HG03354 (cell line): ENCODE measurements at regions not wholly inside any gene's neighbourhood (a gene's known extent, or its start where the extent isn't known, plus 50 kb on each side); places are given as distances from the start of the nearest gene placed in this dataset.
"Not testable (repeated sequence)": the region's sequence is repeated elsewhere in the genome, so short reads cannot be mapped to it uniquely, and the experiment has no call there.

Source experiments
- ATAC-seq: cut with Tn5 transposase; IDR thresholded peaks from one replicate; pipeline ENCODE4 v1.9.1; 2021; ENCODE audit warnings: mild to moderate bottlenecking; ENCODE audit not compliant: unreplicated experiment, poor library complexity, severe bottlenecking

GRCh38 chr12:116687888-116688287, 50.0 kb downstream of the SPRING1 start:
- peak; percentile 80 for ATAC-seq

GRCh38 chr12:116684891-116685290, 53.0 kb downstream of the SPRING1 start:
- ATAC-seq = no peak

GRCh38 chr12:116677202-116677661, 60.6 kb downstream of the SPRING1 start:
- no peak for ATAC-seq

DNA sequence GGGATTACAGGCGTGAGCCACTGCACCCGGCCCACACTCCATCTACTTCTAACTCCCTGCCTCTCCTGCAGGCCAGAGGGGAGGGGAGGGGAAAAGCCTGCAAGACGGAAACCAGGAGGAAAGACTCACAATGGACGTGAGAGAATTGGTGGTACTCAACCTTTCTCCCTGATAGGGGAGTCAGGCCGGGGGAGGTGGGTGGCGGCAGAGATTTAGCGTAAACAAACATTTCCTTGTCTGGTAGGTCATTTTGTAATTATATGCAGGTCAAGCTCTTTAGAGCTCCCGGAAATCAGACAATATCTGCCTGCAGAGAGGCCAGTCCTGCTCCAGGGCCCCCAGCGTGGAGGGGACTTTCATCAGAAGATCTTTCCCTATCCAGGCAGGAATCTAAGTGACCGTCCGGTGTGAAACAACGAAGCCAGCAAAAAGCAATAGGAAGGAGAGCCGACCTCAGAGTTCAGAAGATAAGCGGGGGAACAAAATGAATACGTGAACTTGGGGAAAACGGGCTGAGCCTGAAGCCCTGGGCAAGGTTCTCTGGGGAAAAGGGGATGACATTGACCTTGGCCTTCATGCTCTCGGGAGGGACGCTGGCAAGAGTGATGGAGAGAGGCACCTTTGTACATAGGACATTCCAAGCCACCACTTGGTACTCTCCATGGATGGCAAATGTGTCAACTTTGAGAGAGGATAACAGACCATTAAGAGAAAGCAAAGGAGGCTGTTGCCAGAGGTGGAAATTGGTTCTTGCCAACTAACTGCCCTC, 62.3 kb downstream of the SPRING1 start:
- ATAC-seq = no peak

- ATAC-seq = no peak
Measured at GRCh38 chr12:116674643-116675183, 63.2 kb downstream of the SPRING1 start.

- peak; percentile 17 for ATAC-seq
Measured at GRCh38 chr12:116673681-116674111, 64.2 kb downstream of the SPRING1 start.

DNA sequence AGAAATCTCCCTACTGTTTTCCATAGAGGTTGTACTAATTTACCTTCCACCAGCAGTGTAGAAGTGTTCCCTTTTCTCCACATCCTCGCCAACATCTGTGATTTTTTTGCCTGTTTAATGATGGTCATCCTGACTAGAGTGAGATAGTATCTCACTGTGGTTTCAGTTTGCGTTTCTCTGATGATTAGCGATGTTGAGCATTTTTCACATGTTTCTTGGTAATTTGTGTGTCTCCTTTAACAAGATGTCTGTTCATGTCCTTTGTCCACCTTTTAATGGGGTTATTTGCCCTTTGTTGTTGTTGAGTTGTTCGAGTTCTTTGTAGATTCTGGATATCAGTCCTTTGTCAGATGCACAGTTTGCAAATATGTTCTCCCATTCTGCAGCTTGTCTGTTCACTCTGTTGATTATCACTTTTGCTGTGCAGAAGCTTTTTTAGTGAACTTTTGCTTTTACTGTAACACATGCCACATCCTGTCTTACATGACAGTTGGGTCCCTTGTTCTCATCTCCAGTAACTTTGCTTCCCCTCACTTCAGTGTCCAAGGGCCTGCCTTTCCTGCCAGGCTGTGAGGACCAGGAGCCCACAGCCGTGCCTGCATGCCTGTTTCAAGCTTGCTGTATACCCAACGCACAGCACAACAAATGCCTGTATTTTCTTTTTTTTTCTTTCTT, 64.9 kb downstream of the SPRING1 start:
- ATAC-seq = peak; percentile 69

GRCh38 chr12:116672010-116672409, 65.9 kb downstream of the SPRING1 start:
- ATAC-seq = no peak

DNA sequence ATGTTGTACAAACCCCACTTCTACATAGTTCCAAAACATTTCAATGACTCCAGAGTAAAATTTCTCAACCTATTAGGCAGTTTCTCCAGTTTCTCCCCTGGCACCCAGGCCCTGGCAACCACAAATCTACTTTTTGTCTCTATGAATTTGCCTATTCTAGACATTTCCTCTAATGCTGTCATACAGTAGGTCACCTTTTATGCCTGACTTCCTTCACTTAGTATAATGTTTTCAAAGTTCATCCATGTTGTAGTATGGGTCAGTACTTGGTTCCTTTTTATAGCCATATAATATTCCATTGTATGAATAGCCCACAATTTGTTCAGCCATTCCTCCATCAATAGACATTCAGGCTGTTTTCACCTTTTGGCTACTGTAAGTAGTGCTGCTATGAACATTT, 67.0 kb downstream of the SPRING1 start:
- ATAC-seq = no peak

GRCh38 chr12:116667752-116668151, 70.1 kb downstream of the SPRING1 start:
- ATAC-seq = no peak

GRCh38 chr12:116666829-116667228, 71.0 kb downstream of the SPRING1 start:
- ATAC-seq = not testable (repeated sequence)

- ATAC-seq = no peak
Measured at GRCh38 chr12:116666305-116666673, 71.6 kb downstream of the SPRING1 start.

- no peak for ATAC-seq
Measured at GRCh38 chr12:116665666-116666304, 72.1 kb downstream of the SPRING1 start.

DNA sequence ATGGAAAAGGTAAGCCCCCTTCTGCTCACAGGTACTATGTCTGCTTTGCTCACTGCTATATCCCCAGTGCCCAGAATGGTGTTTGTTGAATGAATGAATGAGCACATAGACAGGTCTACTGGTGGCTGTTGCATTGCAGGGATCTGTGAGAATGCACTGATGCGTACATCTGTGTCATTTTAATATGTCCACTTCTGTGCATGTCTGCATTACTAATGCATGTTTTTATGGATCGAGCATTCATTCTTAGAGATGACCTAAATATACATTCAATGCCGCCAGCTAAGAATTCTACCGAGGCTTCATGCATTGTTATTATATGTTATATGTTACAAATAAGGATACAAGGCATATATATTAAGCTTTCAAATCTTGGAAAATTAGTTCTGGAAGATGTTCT, 73.8 kb downstream of the SPRING1 start:
- ATAC-seq = no peak

DNA sequence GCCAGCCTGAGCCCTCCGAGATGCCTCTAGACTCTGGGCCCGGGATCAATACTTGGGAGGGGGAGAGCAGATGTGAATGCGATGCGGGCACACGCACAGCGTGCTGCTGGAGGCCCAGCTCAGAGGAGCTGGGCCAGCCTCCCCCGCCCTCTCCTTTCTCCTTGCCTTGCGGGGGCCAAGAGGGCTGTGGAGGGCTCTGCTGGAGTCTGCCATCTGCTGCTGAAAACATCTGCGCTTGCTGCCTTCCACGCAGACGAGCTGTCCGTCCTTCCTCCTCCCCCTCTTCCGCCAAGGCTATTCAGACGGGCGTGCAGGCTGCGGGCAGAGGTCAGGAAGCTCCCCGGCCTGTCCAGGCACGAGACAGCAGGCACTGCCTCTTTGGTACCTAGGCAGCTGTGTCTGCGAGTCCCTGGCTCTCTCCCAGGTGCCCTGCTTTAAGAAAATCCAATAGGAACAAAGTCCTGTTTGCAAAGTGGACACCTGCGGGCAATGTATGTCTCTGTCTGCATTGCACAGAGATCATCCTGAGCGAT, 75.2 kb downstream of the SPRING1 start:
- ATAC-seq = no peak

GRCh38 chr12:116661341-116661740, 76.5 kb downstream of the SPRING1 start:
- ATAC-seq = no peak

GRCh38 chr12:116660740-116661139, 77.1 kb downstream of the SPRING1 start:
- not testable (repeated sequence) for ATAC-seq

- ATAC-seq = no peak
Measured at GRCh38 chr12:116659771-116660481, 77.9 kb downstream of the SPRING1 start.

- no peak for ATAC-seq
Measured at GRCh38 chr12:116657921-116658495, 79.9 kb downstream of the SPRING1 start.
